HepG2 (cell line): ENCODE measurements at regions not wholly inside any gene's neighbourhood (a gene's known extent, or its start where the extent isn't known, plus 50 kb on each side); places are given as distances from the start of the nearest gene placed in this dataset.

Experiments
- ATAC-seq: fragments of 200-7000 bp; cut with Tn5 transposase; 3 replicates; pipeline ENCODE4 v1.9.1; 2020; ENCODE audit warnings: mild to moderate bottlenecking, moderate library complexity
- BruUV-seq: library from RNA; stranded (reverse); fragments of 400-500 nt; replicated peaks from 2 replicates; lab custom pipeline; 2021; lab: Mats Ljungman, UMichigan
- CTCF ChIA-PET: fragments of 300-600 bp; formaldehyde crosslinking; extraction: SDS; loops from one replicate; lab custom pipeline; 2021; ENCODE audit warnings: low total read pairs, inconsistent platforms, low intra/inter-chr PET ratio; lab: Yijun Ruan, JAX
- POLR2A ChIA-PET: fragments of 350-600 bp; sonication (Branson Sonifier 250); formaldehyde crosslinking; loops from one replicate; lab custom pipeline; 2020; ENCODE audit warnings: antibody characterized with exemption, inconsistent platforms; lab: Yijun Ruan, JAX
- DNase-seq: peaks from one replicate; pipeline ENCODE4 v3.0.0-alpha.2; 2015; ENCODE audit warnings: low spot score
- FAIRE-seq: peaks from 3 replicates; lab custom pipeline; 2011; peaks lifted over from hg19 to GRCh38; lab: Jason Lieb, UNC
- H2AFZ ChIP-seq: one replicate; pipeline ENCODE4 v1.6.1; 2011; ENCODE audit warnings: low read length, inconsistent platforms
- H3K27ac ChIP-seq: fragments of 300-600 bp; 3 replicates; pipeline ENCODE4 v1.8.0; 2011; ENCODE audit warnings: mixed run types, mild to moderate bottlenecking, mixed read lengths, low read length, inconsistent platforms; ENCODE audit not compliant: insufficient read depth; ENCODE audit errors: extremely low read length
- H3K27me3 ChIP-seq, 2 experiments: fragments of 200-600 bp in 1 of 2; 2 replicates in 1 of 2; 3 replicates in 1 of 2; pipeline versions ENCODE4 v1.6.0 to v1.8.0; 2011; ENCODE audit warnings: low read length in 2 of 2, mild to moderate bottlenecking in 2 of 2, moderate library complexity in 2 of 2, inconsistent platforms in 1 of 2; ENCODE audit not compliant: insufficient read depth in 2 of 2, control insufficient read depth in 1 of 2
- H3K36me3 ChIP-seq, 2 experiments: fragments of 200-600 bp in 1 of 2; replicated peaks in 1 of 2; 2 replicates in 1 of 2; 3 replicates in 1 of 2; pipeline versions ENCODE4 v1.5.1 to v1.8.0; 2011; ENCODE audit warnings: low read length in 2 of 2, inconsistent platforms in 1 of 2; ENCODE audit not compliant: insufficient read depth in 2 of 2, control insufficient read depth in 1 of 2
- H3K4me1 ChIP-seq: 2 replicates; pipeline ENCODE4 v1.5.1; 2012; ENCODE audit warnings: low read length, inconsistent platforms; ENCODE audit not compliant: insufficient read depth
- H3K4me2 ChIP-seq: 2 replicates; pipeline ENCODE4 v1.6.0; 2011; ENCODE audit warnings: low read depth, low read length, inconsistent platforms
- H3K4me3 ChIP-seq, 3 experiments: fragments of 200-600 bp in 1 of 3; sonication (generic), shearing (Covaris generic) in 1 of 3; replicated peaks in 1 of 3; 2 replicates each; pipeline ENCODE4 v1.5.1; 2011 to 2016; ENCODE audit warnings: low read length in 3 of 3, inconsistent platforms in 2 of 3, low read depth in 2 of 3, mild to moderate bottlenecking in 2 of 3, control low read depth in 1 of 3, mixed read lengths in 1 of 3; ENCODE audit not compliant: insufficient read depth in 1 of 3
- H3K79me2 ChIP-seq: one replicate; pipeline ENCODE4 v1.6.1; 2011; ENCODE audit warnings: low read length, inconsistent platforms; ENCODE audit not compliant: insufficient read depth
- H3K9ac ChIP-seq: 2 replicates; pipeline ENCODE4 v1.6.0; 2011; ENCODE audit warnings: mild to moderate bottlenecking, low read depth, low read length, inconsistent platforms; ENCODE audit not compliant: insufficient read depth
- H3K9me3 ChIP-seq: 2 replicates; pipeline ENCODE4 v1.5.1; 2012; ENCODE audit warnings: mild to moderate bottlenecking, low read length
- H4K20me1 ChIP-seq: 2 replicates; pipeline ENCODE4 v1.6.0; 2011; ENCODE audit warnings: inconsistent platforms, mild to moderate bottlenecking, low read length, moderate library complexity; ENCODE audit not compliant: insufficient read depth
- MED13 ChIP-seq: sonication (generic); formaldehyde crosslinking; IDR thresholded peaks from 2 replicates; pipeline ENCODE4 v1.5.0; 2020; ENCODE audit warnings: missing genetic modification reagents
- POLR2AphosphoS5 ChIP-seq: IDR thresholded peaks from 2 replicates; pipeline ENCODE4 v1.6.1; 2012; ENCODE audit warnings: low read depth, low read length
- XBP1 ChIP-seq: sonication (generic); formaldehyde crosslinking; IDR thresholded peaks from 2 replicates; pipeline ENCODE4 v1.5.0; 2020; ENCODE audit warnings: missing genetic modification reagents
- ZNF20 ChIP-seq: sonication (generic); formaldehyde crosslinking; IDR thresholded peaks from 2 replicates; pipeline ENCODE4 v1.4.0; 2020; ENCODE audit warnings: mild to moderate bottlenecking, moderate library complexity, missing genetic modification reagents
- ZNF674 ChIP-seq: sonication (generic); formaldehyde crosslinking; IDR thresholded peaks from 2 replicates; pipeline ENCODE4 v1.5.0; 2020; ENCODE audit warnings: low read depth, mild to moderate bottlenecking, missing genetic modification reagents
- ZNF772 ChIP-seq: sonication (generic); formaldehyde crosslinking; IDR thresholded peaks from 2 replicates; pipeline ENCODE4 v1.5.0; 2020; ENCODE audit warnings: mild to moderate bottlenecking, missing genetic modification reagents
- in situ Hi-C: cut with HindIII; loops from 2 replicates; pipeline ENCODE4 v1.10.0; 2017; ENCODE audit warnings: low pct_unique_long_range_greater_than_20kb; ENCODE audit not compliant: extremely low pct_ligation_motif_present
- intact Hi-C: fragments of 100-400 bp; cut with micrococcal nuclease; formaldehyde crosslinking; loops from one replicate; pipeline ENCODE4 v1.10.0; 2022; ENCODE audit not compliant: unreplicated experiment
- TF ChIP-seq, protein P1 (sequence below): sonication (generic); formaldehyde crosslinking; IDR thresholded peaks from 2 replicates; pipeline ENCODE4 v1.8.0; 2022; ENCODE audit warnings: mild to moderate bottlenecking, missing genetic modification reagents, moderate library complexity
- TF ChIP-seq, protein P2 (sequence below): sonication (generic); formaldehyde crosslinking; IDR thresholded peaks from 2 replicates; pipeline ENCODE4 v1.4.0; 2020; ENCODE audit warnings: missing genetic modification reagents, low read depth, mild to moderate bottlenecking, borderline replicate concordance
- TF ChIP-seq, protein P3 (sequence below): sonication (generic); formaldehyde crosslinking; IDR thresholded peaks from 2 replicates; pipeline ENCODE4 v1.4.0; 2020; ENCODE audit warnings: missing genetic modification reagents
- TF ChIP-seq, protein P4 (sequence below): fragments of 450-650 bp; IDR thresholded peaks from 2 replicates; pipeline ENCODE4 v1.6.1; 2016

DNA sequence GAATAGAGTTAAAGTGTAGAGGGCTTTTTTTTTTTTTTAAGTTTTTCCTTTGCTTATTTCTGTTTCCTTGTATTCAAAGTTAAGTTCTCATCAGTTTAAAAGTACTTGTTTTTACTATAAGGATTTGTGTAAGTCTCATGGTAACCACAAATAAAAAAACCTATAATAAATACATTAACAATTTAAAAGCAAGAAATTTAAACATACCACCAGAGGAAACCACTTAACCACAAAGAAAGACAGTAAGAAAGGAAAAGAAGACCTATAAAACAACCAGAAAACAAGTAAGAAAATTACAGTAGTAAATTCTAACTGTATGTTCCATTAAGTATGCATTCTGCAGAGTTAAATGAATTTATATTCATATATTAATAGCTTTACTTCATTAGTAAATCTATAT lies 999.1 kb upstream of the ATXN8OS start:
- no peak for ATAC-seq
- no peak for FAIRE-seq
- Histone ChIP-seq H3K27me3 (no peaks in the 10 kb centered on the region), H3K4me3 (no peak overlapping the region), H3K9me3 (peaks cover 12% of the 10 kb centered on the region), H3K4me2 (no peak overlapping the region), H3K36me3 (no peaks in the 10 kb centered on the region), H3K79me2 (no peaks in the 10 kb centered on the region), H4K20me1 (no peaks in the 10 kb centered on the region), H3K9ac (no peak overlapping the region), H2AFZ (no peak overlapping the region), H3K4me1 (no peaks in the 10 kb centered on the region), H3K27ac (no peak overlapping the region)
- BruUV-seq = no TSS peak
- in situ Hi-C loops (no loop called here), intact Hi-C loops (no loop called here)
- POLR2A ChIA-PET = no interaction called here
- CTCF ChIA-PET = no interaction called here
- TF ChIP-seq ZNF674 (CRISPR knock-in tag) (no peak), ZNF20 (no peak)
- TF ChIP-seq, protein P1, sequence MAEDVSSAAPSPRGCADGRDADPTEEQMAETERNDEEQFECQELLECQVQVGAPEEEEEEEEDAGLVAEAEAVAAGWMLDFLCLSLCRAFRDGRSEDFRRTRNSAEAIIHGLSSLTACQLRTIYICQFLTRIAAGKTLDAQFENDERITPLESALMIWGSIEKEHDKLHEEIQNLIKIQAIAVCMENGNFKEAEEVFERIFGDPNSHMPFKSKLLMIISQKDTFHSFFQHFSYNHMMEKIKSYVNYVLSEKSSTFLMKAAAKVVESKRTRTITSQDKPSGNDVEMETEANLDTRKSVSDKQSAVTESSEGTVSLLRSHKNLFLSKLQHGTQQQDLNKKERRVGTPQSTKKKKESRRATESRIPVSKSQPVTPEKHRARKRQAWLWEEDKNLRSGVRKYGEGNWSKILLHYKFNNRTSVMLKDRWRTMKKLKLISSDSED (CRISPR knock-in tag) = no peak
- DNase-seq = no peak

DNA sequence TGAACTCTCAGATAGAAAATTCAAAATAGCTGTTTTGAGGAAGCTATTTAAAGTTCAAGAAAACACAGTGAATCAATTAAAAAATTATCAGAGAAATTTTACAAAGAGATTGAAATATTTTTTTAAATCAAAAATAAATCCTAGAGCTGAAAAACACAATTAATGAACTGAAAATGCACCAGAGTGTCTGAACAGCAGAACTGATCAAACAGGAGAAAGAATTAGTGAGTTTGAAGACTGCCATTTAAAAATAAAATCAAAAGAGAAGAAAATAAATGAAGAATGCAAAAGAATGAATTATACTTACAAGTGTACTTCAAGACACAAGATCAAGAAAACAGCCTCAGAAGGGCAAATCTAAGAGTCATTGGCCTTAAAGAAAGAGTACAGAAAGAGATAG lies 1000.2 kb upstream of the ATXN8OS start:
- no TSS peak for BruUV-seq
- H3K27me3 ChIP-seq = no peaks in the 10 kb centered on the region
- no peaks in the 10 kb centered on the region for H4K20me1 ChIP-seq
- intact Hi-C loops = no loop called here
- no peaks in the 10 kb centered on the region for H3K4me1 ChIP-seq
- in situ Hi-C loops = no loop called here
- H3K9me3 ChIP-seq = peaks cover 12% of the 10 kb centered on the region
- ChIA-PET CTCF (no interaction called here), POLR2A (no interaction called here)
- no peak overlapping the region for H3K27ac ChIP-seq
- no peak overlapping the region for H2AFZ ChIP-seq
- H3K4me2 ChIP-seq = no peak overlapping the region
- H3K4me3 ChIP-seq = no peak overlapping the region
- no peak overlapping the region for H3K9ac ChIP-seq
- H3K36me3 ChIP-seq = no peaks in the 10 kb centered on the region
- ATAC-seq (no peak), DNase-seq (no peak), FAIRE-seq (no peak)
- H3K79me2 ChIP-seq = no peaks in the 10 kb centered on the region
- TF ChIP-seq, protein P2, sequence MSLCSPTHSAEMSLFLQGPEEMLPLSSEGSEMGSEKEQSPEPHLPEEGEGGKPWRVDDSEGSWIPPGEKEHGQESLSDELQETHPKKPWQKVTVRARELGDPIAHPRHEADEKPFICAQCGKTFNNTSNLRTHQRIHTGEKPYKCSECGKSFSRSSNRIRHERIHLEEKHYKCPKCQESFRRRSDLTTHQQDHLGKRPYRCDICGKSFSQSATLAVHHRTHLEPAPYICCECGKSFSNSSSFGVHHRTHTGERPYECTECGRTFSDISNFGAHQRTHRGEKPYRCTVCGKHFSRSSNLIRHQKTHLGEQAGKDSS (CRISPR knock-in tag) = no peak
- TF ChIP-seq MED13 (CRISPR knock-in tag) (no peak), XBP1 (CRISPR knock-in tag) (no peak), ZNF772 (CRISPR knock-in tag) (no peak), POLR2AphosphoS5 (no peak)
- TF ChIP-seq, protein P3, sequence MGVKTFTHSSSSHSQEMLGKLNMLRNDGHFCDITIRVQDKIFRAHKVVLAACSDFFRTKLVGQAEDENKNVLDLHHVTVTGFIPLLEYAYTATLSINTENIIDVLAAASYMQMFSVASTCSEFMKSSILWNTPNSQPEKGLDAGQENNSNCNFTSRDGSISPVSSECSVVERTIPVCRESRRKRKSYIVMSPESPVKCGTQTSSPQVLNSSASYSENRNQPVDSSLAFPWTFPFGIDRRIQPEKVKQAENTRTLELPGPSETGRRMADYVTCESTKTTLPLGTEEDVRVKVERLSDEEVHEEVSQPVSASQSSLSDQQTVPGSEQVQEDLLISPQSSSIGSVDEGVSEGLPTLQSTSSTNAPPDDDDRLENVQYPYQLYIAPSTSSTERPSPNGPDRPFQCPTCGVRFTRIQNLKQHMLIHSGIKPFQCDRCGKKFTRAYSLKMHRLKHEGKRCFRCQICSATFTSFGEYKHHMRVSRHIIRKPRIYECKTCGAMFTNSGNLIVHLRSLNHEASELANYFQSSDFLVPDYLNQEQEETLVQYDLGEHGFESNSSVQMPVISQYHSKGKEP (CRISPR knock-in tag) = no peak
- TF ChIP-seq, protein P4, sequence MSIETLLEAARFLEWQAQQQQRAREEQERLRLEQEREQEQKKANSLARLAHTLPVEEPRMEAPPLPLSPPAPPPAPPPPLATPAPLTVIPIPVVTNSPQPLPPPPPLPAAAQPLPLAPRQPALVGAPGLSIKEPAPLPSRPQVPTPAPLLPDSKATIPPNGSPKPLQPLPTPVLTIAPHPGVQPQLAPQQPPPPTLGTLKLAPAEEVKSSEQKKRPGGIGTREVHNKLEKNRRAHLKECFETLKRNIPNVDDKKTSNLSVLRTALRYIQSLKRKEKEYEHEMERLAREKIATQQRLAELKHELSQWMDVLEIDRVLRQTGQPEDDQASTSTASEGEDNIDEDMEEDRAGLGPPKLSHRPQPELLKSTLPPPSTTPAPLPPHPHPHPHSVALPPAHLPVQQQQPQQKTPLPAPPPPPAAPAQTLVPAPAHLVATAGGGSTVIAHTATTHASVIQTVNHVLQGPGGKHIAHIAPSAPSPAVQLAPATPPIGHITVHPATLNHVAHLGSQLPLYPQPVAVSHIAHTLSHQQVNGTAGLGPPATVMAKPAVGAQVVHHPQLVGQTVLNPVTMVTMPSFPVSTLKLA = no peak
